NCI-H82 treated with DMSO at 0.1 percent for 48 hours (cell line): ENCODE measurements at regions not wholly inside any gene's neighbourhood (a gene's known extent, or its start where the extent isn't known, plus 50 kb on each side); places are given as distances from the start of the nearest gene placed in this dataset.
"Not testable (repeated sequence)": the region's sequence is repeated elsewhere in the genome, so short reads cannot be mapped to it uniquely, and the experiment has no call there.

ENCODE experiments used
- DNase-seq: peaks from one replicate; lab custom pipeline; 2025; ENCODE audit not compliant: unreplicated experiment; lab: John Stamatoyannopoulos, UW

GRCh38 chr3:144777906-144778305, 806.3 kb downstream of the DIPK2A start:
- DNase-seq = peak; percentile 70

GRCh38 chr3:144791034-144791433, 819.4 kb downstream of the DIPK2A start:
- DNase-seq = no peak

- DNase-seq = no peak
Measured at GRCh38 chr3:144801890-144802289, 830.3 kb downstream of the DIPK2A start.

- no peak for DNase-seq
Measured at GRCh38 chr3:144809380-144809779, 837.8 kb downstream of the DIPK2A start.

- DNase-seq = no peak
Measured at GRCh38 chr3:144810160-144810559, 838.5 kb downstream of the DIPK2A start.

GRCh38 chr3:144815655-144816054, 844.0 kb downstream of the DIPK2A start:
- no peak for DNase-seq

- no peak for DNase-seq
Measured at GRCh38 chr3:144816323-144816722, 844.7 kb downstream of the DIPK2A start.

GRCh38 chr3:144818973-144819372, 847.4 kb downstream of the DIPK2A start:
- DNase-seq = no peak

GRCh38 chr3:144820232-144820631, 848.6 kb downstream of the DIPK2A start:
- not testable (repeated sequence) for DNase-seq

- no peak for DNase-seq
Measured at GRCh38 chr3:144820726-144821125, 849.1 kb downstream of the DIPK2A start.

GRCh38 chr3:144821583-144821982, 850.0 kb downstream of the DIPK2A start:
- no peak for DNase-seq

- no peak for DNase-seq
Measured at GRCh38 chr3:144822671-144823070, 851.0 kb downstream of the DIPK2A start.

GRCh38 chr3:144831955-144832716, 860.5 kb downstream of the DIPK2A start:
- no peak for DNase-seq

- no peak for DNase-seq
Measured at GRCh38 chr3:144839991-144840390, 868.4 kb downstream of the DIPK2A start.

- DNase-seq = no peak
Measured at GRCh38 chr3:144840866-144841265, 869.2 kb downstream of the DIPK2A start.

- no peak for DNase-seq
Measured at GRCh38 chr3:144843099-144843498, 871.5 kb downstream of the DIPK2A start.

- DNase-seq = no peak
Measured at GRCh38 chr3:144852999-144853398, 881.4 kb downstream of the DIPK2A start.

GRCh38 chr3:144854020-144854419, 882.4 kb downstream of the DIPK2A start:
- not testable (repeated sequence) for DNase-seq

GRCh38 chr3:144859161-144859560, 887.5 kb downstream of the DIPK2A start:
- no peak for DNase-seq

GRCh38 chr3:144864646-144865045, 893.0 kb downstream of the DIPK2A start:
- no peak for DNase-seq

GRCh38 chr3:144865948-144866347, 894.3 kb downstream of the DIPK2A start:
- no peak for DNase-seq

- DNase-seq = no peak
Measured at GRCh38 chr3:144866476-144866875, 894.9 kb downstream of the DIPK2A start.

GRCh38 chr3:144868506-144868905, 896.9 kb downstream of the DIPK2A start:
- DNase-seq = no peak
